DND-41 (cell line): ENCODE measurements at regions not wholly inside any gene's neighbourhood (a gene's known extent, or its start where the extent isn't known, plus 50 kb on each side); places are given as distances from the start of the nearest gene placed in this dataset.

Experiments
- ATAC-seq: fragments of 200-7000 bp; cut with Tn5 transposase; 3 replicates; pipeline ENCODE4 v1.9.1; 2021; ENCODE audit warnings: low read depth; ENCODE audit not compliant: insufficient read depth
- DNase-seq: peaks from one replicate; pipeline ENCODE4 v3.0.0-alpha.2; 2020
- H2AFZ ChIP-seq: 2 replicates; pipeline ENCODE4 v1.6.0; 2012; ENCODE audit warnings: low read depth, low read length
- H3K27ac ChIP-seq: 2 replicates; pipeline ENCODE4 v1.5.1; 2012; ENCODE audit warnings: low read length, inconsistent platforms
- H3K27me3 ChIP-seq: fragments of 200-600 bp; sonication (generic); 2 replicates; pipeline ENCODE4 v1.6.0; 2012; ENCODE audit warnings: low read length, mild to moderate bottlenecking, inconsistent platforms; ENCODE audit not compliant: insufficient read depth, poor library complexity
- H3K36me3 ChIP-seq: 2 replicates; pipeline ENCODE4 v1.5.1; 2012; ENCODE audit warnings: low read length, inconsistent platforms; ENCODE audit not compliant: insufficient read depth
- H3K4me1 ChIP-seq: 2 replicates; pipeline ENCODE4 v1.5.1; 2012; ENCODE audit warnings: mild to moderate bottlenecking, low read length; ENCODE audit not compliant: insufficient read depth
- H3K4me2 ChIP-seq: 2 replicates; pipeline ENCODE4 v1.6.0; 2012; ENCODE audit warnings: mild to moderate bottlenecking, moderate library complexity, low read length, inconsistent platforms; ENCODE audit not compliant: insufficient read depth
- H3K4me3 ChIP-seq, 2 experiments: fragments of 200-600 bp in 1 of 2; shearing (Covaris generic) in 1 of 2; 2 replicates each; pipeline ENCODE4 v1.5.1; 2012 to 2016; ENCODE audit warnings: inconsistent platforms in 2 of 2, low read length in 2 of 2, mild to moderate bottlenecking in 2 of 2, low read depth in 1 of 2, moderate library complexity in 1 of 2
- H3K79me2 ChIP-seq: 2 replicates; pipeline ENCODE4 v1.6.0; 2012; ENCODE audit warnings: low read length, inconsistent platforms; ENCODE audit not compliant: insufficient read depth
- H3K9ac ChIP-seq: 2 replicates; pipeline ENCODE4 v1.6.0; 2012; ENCODE audit warnings: low read depth, mild to moderate bottlenecking, inconsistent platforms, low read length, moderate library complexity
- H3K9me3 ChIP-seq: 2 replicates; pipeline ENCODE4 v1.5.1; 2012; ENCODE audit warnings: low read length, moderate library complexity, mild to moderate bottlenecking, inconsistent platforms; ENCODE audit not compliant: insufficient read depth, severe bottlenecking
- H4K20me1 ChIP-seq: 2 replicates; pipeline ENCODE4 v1.6.0; 2012; ENCODE audit warnings: low read length; ENCODE audit not compliant: insufficient read depth
- CTCF ChIP-seq: IDR thresholded peaks from 2 replicates; pipeline ENCODE4 v1.5.1; 2012; ENCODE audit warnings: borderline replicate concordance, low read length, moderate library complexity, mild to moderate bottlenecking; ENCODE audit not compliant: poor library complexity, severe bottlenecking; ENCODE audit errors: extremely low read depth
- EZH2 ChIP-seq: IDR thresholded peaks from 3 replicates; pipeline ENCODE4 v1.6.1; 2012; ENCODE audit warnings: borderline replicate concordance, low read depth, mild to moderate bottlenecking, moderate library complexity, low read length, inconsistent platforms; ENCODE audit not compliant: severe bottlenecking

- Histone ChIP-seq H2AFZ (no peak overlapping the region), H3K36me3 (no peaks in the 10 kb centered on the region), H3K4me1 (no peaks in the 10 kb centered on the region), H4K20me1 (no peaks in the 10 kb centered on the region), H3K9ac (no peak overlapping the region), H3K79me2 (no peaks in the 10 kb centered on the region), H3K27me3 (peaks cover 28% of the 10 kb centered on the region), H3K27ac (no peak overlapping the region), H3K4me2 (no peak overlapping the region), H3K4me3 (no peak overlapping the region), H3K9me3 (no peaks in the 10 kb centered on the region)
- TF ChIP-seq CTCF: no peak
- DNase-seq (no peak), ATAC-seq (no peak)
Measured at GRCh38 chr6:28816339-28816908, 107.4 kb downstream of the TRIM27 start.

GRCh38 chr6:28816909-28817807, 106.6 kb downstream of the TRIM27 start:
- Histone ChIP-seq H3K27me3 (peaks cover 26% of the 10 kb centered on the region), H3K4me1 (no peaks in the 10 kb centered on the region), H3K36me3 (no peaks in the 10 kb centered on the region), H3K79me2 (no peaks in the 10 kb centered on the region), H3K4me3 (no peak overlapping the region), H4K20me1 (no peaks in the 10 kb centered on the region), H2AFZ (no peak overlapping the region), H3K4me2 (no peak overlapping the region), H3K9ac (no peak overlapping the region), H3K27ac (no peak overlapping the region), H3K9me3 (no peaks in the 10 kb centered on the region)
- TF ChIP-seq EZH2: no peak
- TF ChIP-seq CTCF: no peak
- ATAC-seq (no peak), DNase-seq (no peak)

- Histone ChIP-seq H3K79me2 (no peaks in the 10 kb centered on the region), H4K20me1 (no peaks in the 10 kb centered on the region), H3K9me3 (no peaks in the 10 kb centered on the region), H3K27me3 (peaks cover 26% of the 10 kb centered on the region), H2AFZ (no peak overlapping the region), H3K4me1 (no peaks in the 10 kb centered on the region), H3K4me2 (no peak overlapping the region), H3K9ac (no peak overlapping the region), H3K4me3 (no peak overlapping the region), H3K36me3 (no peaks in the 10 kb centered on the region), H3K27ac (no peak overlapping the region)
- TF ChIP-seq EZH2: no peak
- TF ChIP-seq CTCF: no peak
- ATAC-seq: no peak
- DNase-seq: no peak
Measured at GRCh38 chr6:28817808-28818145, 106.0 kb downstream of the TRIM27 start.
